AG04450 (cell line): ENCODE measurements at regions not wholly inside any gene's neighbourhood (a gene's known extent, or its start where the extent isn't known, plus 50 kb on each side); places are given as distances from the start of the nearest gene placed in this dataset.

ENCODE experiments used
- CTCF ChIA-PET: fragments of 300-600, 350-600 bp; formaldehyde crosslinking; extraction: SDS; loops from one replicate; lab custom pipeline; 2022; ENCODE audit warnings: antibody characterized with exemption, inconsistent platforms; lab: Charles Lee
- POLR2A ChIA-PET: fragments of 350-600 bp; formaldehyde crosslinking; extraction: SDS; loops from one replicate; lab custom pipeline; 2021; ENCODE audit warnings: antibody characterized with exemption, inconsistent platforms; lab: Yijun Ruan, JAX
- DNase-seq: peaks from one replicate; pipeline ENCODE4 v3.0.0-alpha.2; 2011; ENCODE audit warnings: low read depth, low spot score
- H3K27ac ChIP-seq: one replicate; pipeline ENCODE4 v1.5.1; 2012; ENCODE audit warnings: low read depth, low read length, control low read depth
- H3K27me3 ChIP-seq: one replicate; pipeline ENCODE4 v1.6.0; 2012; ENCODE audit warnings: low read length; ENCODE audit not compliant: control insufficient read depth, insufficient read depth
- H3K4me3 ChIP-seq: 2 replicates; pipeline ENCODE4 v1.5.1; 2011; ENCODE audit warnings: mild to moderate bottlenecking, low read depth, low read length, control low read depth
- H3K9me3 ChIP-seq: 2 replicates; pipeline ENCODE4 v1.5.1; 2012; ENCODE audit warnings: low read length; ENCODE audit not compliant: control insufficient read depth, insufficient read depth
- CTCF ChIP-seq: IDR thresholded peaks from 2 replicates; pipeline ENCODE4 v1.5.1; 2011; ENCODE audit warnings: low read depth, low read length, control low read depth, inconsistent platforms

DNA sequence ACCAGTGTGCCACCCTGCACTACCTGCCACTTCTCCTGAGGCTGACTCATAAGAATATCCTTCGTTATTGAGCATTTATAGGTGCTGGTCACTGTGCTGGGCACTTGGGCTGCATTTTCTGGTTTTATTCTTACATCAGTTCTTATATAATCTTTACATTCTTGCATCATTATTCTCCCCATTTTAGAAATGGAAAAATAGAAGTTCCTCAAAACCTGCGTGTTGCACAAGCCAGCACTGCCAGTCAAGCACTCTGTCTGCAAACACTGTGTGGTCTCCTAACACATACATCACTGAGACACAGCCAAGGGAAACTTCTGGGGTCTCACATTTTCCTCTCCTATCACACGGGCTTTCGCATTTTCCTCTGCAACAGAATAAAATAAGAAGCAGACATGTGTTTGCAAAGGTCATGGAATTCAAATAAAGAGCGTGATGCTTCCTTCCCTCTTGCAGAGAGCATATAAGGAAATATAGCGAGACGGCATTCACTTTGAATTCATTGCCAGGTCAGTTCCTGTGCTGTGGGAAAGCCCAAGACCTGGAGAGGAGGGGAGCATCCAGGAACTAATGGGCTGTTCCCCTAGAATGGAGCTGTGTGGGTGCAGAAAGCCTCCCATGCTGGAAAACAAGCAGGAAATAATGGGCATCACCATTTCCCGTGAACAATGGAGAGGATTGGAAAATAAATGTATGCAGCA is 73.9 kb upstream of the SEZ6L start:
- POLR2A ChIA-PET, result no interaction called here
- Histone ChIP-seq H3K9me3 (peaks cover 37% of the 10 kb centered on the region), H3K27ac (no peak overlapping the region), H3K27me3 (no peaks in the 10 kb centered on the region), H3K4me3 (no peak overlapping the region)
- CTCF ChIA-PET, result no interaction called here
- DNase-seq, result no peak
- TF ChIP-seq CTCF, result no peak

- ChIA-PET CTCF (interaction anchor here (0.6 kb wide), 1 partner anchor 1246 kb away, joined by 3 read pairs; no protein-coding TSS in a partner anchor), POLR2A (no interaction called here)
- TF ChIP-seq CTCF, result no peak
- no peak for DNase-seq
- Histone ChIP-seq H3K27ac (no peak overlapping the region), H3K9me3 (peaks cover 41% of the 10 kb centered on the region), H3K4me3 (no peak overlapping the region), H3K27me3 (no peaks in the 10 kb centered on the region)
Measured at GRCh38 chr22:26097411-26097810, 71.9 kb upstream of the SEZ6L start.

DNA sequence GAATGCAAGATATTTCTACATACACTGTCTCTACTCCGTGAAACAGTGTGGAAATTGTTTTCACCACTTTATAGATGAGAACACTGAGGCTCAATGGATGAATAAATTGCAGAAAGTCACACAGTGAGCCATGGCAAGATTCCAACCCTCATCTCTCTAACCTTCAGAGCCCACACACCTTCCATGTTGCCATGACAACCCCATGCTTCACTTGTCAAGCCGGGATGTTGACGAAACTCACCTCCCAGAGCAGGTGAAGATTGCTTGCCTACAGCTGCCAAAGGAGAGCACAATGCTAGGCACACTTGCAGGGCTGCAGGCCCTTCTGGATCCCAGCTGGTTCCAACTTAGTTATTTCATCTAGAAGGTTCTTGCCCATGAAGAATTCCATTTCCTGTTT is 71.4 kb upstream of the SEZ6L start:
- peaks cover 38% of the 10 kb centered on the region for H3K9me3 ChIP-seq
- POLR2A ChIA-PET, result no interaction called here
- no peak for DNase-seq
- H3K27ac ChIP-seq, result no peak overlapping the region
- TF ChIP-seq CTCF, result no peak
- no peaks in the 10 kb centered on the region for H3K27me3 ChIP-seq
- CTCF ChIA-PET, result no interaction called here
- no peak overlapping the region for H3K4me3 ChIP-seq

- Histone ChIP-seq H3K9me3 (peaks cover 30% of the 10 kb centered on the region; the same call in 1 of the 2 replicates), H3K4me3 (no peak overlapping the region), H3K27me3 (no peaks in the 10 kb centered on the region), H3K27ac (no peak overlapping the region)
- POLR2A ChIA-PET, result no interaction called here
- no peak for TF ChIP-seq CTCF
- CTCF ChIA-PET, result no interaction called here
- DNase-seq, result no peak
Measured at GRCh38 chr22:26103023-26103422, 66.2 kb upstream of the SEZ6L start.

GRCh38 chr22:26106412-26106811 is 62.9 kb upstream of the SEZ6L start:
- TF ChIP-seq CTCF, result no peak
- Histone ChIP-seq H3K4me3 (no peak overlapping the region), H3K27me3 (no peaks in the 10 kb centered on the region), H3K27ac (no peak overlapping the region), H3K9me3 (peaks cover 25% of the 10 kb centered on the region; the same call in 1 of the 2 replicates)
- no peak for DNase-seq
- ChIA-PET CTCF (no interaction called here), POLR2A (no interaction called here)
